Thyroid gland (tissue), 4 donors: ENCODE measurements at regions not wholly inside any gene's neighbourhood (a gene's known extent, or its start where the extent isn't known, plus 50 kb on each side); places are given as distances from the start of the nearest gene placed in this dataset.

Experiments used
- DNase-seq, 2 donors: peaks; one replicate each; pipeline ENCODE4 v3.0.0-alpha.2; 2019
- H3K27ac ChIP-seq, 3 donors: fragments of 200-600 bp; sonication (generic); 1 replicate in 2 of 3; 2 replicates in 1 of 3; pipeline ENCODE4 v1.5.1; 2016 to 2019; ENCODE audit warnings: mild to moderate bottlenecking in 1 of 3, moderate library complexity in 1 of 3
- H3K27me3 ChIP-seq: fragments of 200-600 bp; sonication (generic); one replicate; pipeline ENCODE4 v1.5.1; 2019
- H3K36me3 ChIP-seq, 2 donors: fragments of 200-600 bp; sonication (generic); one replicate each; pipeline ENCODE4 v1.5.1; 2016 to 2019
- H3K4me1 ChIP-seq, 2 donors: fragments of 200-600 bp; sonication (generic); one replicate each; pipeline ENCODE4 v1.5.1; 2017 to 2019
- H3K4me3 ChIP-seq, 3 donors: fragments of 200-600 bp; sonication (generic); replicated peaks in 1 of 3; 1 replicate in 2 of 3; 2 replicates in 1 of 3; pipeline ENCODE4 v1.5.1; 2016; ENCODE audit warnings: mild to moderate bottlenecking in 1 of 3
- H3K9me3 ChIP-seq: fragments of 200-600 bp; sonication (generic); one replicate; pipeline ENCODE4 v1.5.1; 2017
- POLR2A ChIP-seq, 2 donors: fragments of 450-650 bp; IDR thresholded peaks; one replicate each; pipeline ENCODE4 v1.6.1; 2017; ENCODE audit warnings: antibody characterized with exemption in 2 of 2, mild to moderate bottlenecking in 2 of 2, moderate library complexity in 1 of 2
- WGBS, 2 donors: methylation state at CpG; one replicate each; pipeline ENCODE4 v1.1.5; 2017; 5-methylcytosine and 5-hydroxymethylcytosine counted together
- intact Hi-C: fragments of 100-400 bp; cut with DNase I; formaldehyde crosslinking; loops from one replicate; pipeline ENCODE4 v1.15.1; 2023
- TF ChIP-seq, protein P1 (sequence below), 6 experiments: fragments of 200-600 bp in 3 of 6; fragments of 450-650 bp in 3 of 6; sonication (generic) in 3 of 6; IDR thresholded peaks; one replicate each; pipeline ENCODE4 v1.5.1; 2016 to 2019; ENCODE audit warnings: antibody characterized with exemption in 6 of 6, mild to moderate bottlenecking in 2 of 6, inconsistent platforms in 1 of 6, moderate library complexity in 1 of 6

DNA sequence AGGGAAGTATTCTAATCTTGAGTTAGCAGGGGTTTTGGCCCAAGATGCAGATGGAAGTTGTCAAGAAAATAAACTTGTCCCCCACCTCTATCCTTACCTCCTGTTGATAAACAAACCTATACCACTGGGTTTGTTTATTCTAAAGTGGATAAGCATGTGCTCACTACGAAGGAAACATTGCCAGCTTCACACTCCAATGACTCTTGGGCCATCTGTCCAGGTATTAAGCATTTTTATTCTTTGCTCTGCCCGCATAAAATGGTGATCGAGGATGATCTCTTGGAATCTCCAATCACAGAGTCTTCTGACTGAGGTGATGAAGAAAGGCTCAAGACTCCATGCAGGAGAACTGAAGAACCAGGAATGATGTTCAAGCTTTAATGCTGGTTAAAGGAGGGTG lies 1908.4 kb upstream of the PIK3C3 start:
- intact Hi-C loops, result no loop called here
- no peaks in the 10 kb centered on the region for H3K4me1 ChIP-seq
- no peak overlapping the region for H3K27ac ChIP-seq
- TF ChIP-seq, protein P1, sequence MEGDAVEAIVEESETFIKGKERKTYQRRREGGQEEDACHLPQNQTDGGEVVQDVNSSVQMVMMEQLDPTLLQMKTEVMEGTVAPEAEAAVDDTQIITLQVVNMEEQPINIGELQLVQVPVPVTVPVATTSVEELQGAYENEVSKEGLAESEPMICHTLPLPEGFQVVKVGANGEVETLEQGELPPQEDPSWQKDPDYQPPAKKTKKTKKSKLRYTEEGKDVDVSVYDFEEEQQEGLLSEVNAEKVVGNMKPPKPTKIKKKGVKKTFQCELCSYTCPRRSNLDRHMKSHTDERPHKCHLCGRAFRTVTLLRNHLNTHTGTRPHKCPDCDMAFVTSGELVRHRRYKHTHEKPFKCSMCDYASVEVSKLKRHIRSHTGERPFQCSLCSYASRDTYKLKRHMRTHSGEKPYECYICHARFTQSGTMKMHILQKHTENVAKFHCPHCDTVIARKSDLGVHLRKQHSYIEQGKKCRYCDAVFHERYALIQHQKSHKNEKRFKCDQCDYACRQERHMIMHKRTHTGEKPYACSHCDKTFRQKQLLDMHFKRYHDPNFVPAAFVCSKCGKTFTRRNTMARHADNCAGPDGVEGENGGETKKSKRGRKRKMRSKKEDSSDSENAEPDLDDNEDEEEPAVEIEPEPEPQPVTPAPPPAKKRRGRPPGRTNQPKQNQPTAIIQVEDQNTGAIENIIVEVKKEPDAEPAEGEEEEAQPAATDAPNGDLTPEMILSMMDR (IDR thresholded peaks at IDR 0.05), result no peak
- no peak for TF ChIP-seq POLR2A (IDR thresholded peaks at IDR 0.05)
- 76 to 79% methylated on average over 3 of the region's 3 CpGs for WGBS, 2 donors
- no peaks in the 10 kb centered on the region for H3K36me3 ChIP-seq
- no peak for DNase-seq
- no peaks in the 10 kb centered on the region for H3K27me3 ChIP-seq
- H3K9me3 ChIP-seq, result no peaks in the 10 kb centered on the region
- H3K4me3 ChIP-seq, result no peak overlapping the region

DNA sequence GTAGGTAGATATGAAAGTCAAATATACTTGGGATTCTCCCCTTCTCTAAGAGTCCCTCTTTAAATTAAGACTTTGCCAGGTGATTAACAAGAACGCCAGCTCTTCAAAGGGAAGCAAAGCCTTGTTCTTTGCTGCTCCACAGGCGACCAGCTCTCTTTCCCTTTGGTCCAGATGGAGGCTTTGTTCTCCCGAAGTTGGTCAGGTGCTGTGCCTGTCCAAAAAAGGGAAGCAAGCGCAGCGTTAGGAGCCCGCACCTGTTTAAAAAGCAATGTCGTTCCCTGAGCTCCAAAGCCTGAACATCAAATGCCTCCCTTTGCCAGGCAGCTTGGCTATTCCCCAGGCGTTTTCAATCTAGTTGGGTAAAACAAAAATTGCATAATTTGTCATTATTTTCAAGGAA lies 1913.1 kb upstream of the PIK3C3 start:
- no peaks in the 10 kb centered on the region for H3K27me3 ChIP-seq

DNA sequence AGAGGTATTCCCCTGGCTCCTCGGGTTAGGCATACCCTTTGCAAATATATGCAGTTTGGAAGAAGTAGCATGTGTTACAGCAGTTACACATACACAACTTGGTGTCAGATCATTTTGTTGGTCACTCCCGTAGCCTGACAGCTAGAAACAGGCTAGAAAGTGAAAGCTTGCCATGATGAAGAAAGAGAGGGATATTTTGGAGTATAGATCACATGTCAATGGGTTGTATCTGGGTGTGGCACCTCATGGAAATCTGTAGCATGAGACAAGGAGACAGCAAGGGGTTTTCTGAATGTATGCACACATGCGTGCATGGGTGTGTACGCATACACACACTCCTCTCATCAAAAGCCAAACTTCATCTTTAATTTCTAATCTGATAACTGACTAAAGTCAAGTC lies 1914.5 kb upstream of the PIK3C3 start:
- Histone ChIP-seq H3K4me3 (no peak overlapping the region), H3K27me3 (no peaks in the 10 kb centered on the region), H3K27ac (no peak overlapping the region), H3K4me1 (no peaks in the 10 kb centered on the region), H3K36me3 (no peaks in the 10 kb centered on the region), H3K9me3 (no peaks in the 10 kb centered on the region)
- intact Hi-C loops, result no loop called here
- no peak for DNase-seq
- no peak for TF ChIP-seq POLR2A (IDR thresholded peaks at IDR 0.05)
- TF ChIP-seq, protein P1 (IDR thresholded peaks at IDR 0.05), result no peak
- 84 to 85% methylated on average over 4 of the region's 4 CpGs for WGBS, 2 donors

More for the DNA sequence above, 1913.1 kb upstream of the PIK3C3 start:
- WGBS, 2 donors, result 56 to 58% methylated on average over 8 of the region's 8 CpGs
- no peak overlapping the region for H3K4me3 ChIP-seq
- H3K4me1 ChIP-seq, result no peaks in the 10 kb centered on the region
- DNase-seq, result no peak
- no peaks in the 10 kb centered on the region for H3K36me3 ChIP-seq
- H3K27ac ChIP-seq, result no peak overlapping the region
- no peak for TF ChIP-seq POLR2A (IDR thresholded peaks at IDR 0.05)
- TF ChIP-seq, protein P1 (IDR thresholded peaks at IDR 0.05), result no peak
- intact Hi-C loops, result no loop called here
- no peaks in the 10 kb centered on the region for H3K9me3 ChIP-seq

DNA sequence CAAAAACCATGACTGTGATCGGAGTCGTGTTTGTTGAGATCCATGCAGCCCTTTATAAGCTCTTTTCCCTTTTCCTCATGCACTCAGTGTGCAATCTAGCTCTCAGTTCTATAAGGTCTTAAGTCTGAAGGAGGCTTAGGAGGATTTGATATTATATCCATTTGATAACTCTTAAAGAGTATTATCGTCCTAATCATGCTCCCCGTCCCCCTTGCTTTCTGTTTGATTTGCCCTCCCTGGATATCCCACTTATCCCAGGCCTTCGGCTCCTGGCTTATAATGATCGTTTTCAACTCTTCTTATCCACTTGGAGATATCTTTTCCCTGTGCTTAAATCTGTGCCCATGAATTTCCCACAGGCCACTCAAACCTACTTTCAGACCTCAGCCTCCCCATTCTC lies 1917.7 kb upstream of the PIK3C3 start:
- no peaks in the 10 kb centered on the region for H3K36me3 ChIP-seq
- no peak for DNase-seq
- no peaks in the 10 kb centered on the region for H3K4me1 ChIP-seq
- no peak overlapping the region for H3K4me3 ChIP-seq
- no peaks in the 10 kb centered on the region for H3K27me3 ChIP-seq
- no peak overlapping the region for H3K27ac ChIP-seq
- 85 to 93% methylated on average over 6 of the region's 6 CpGs for WGBS, 2 donors
- H3K9me3 ChIP-seq, result no peaks in the 10 kb centered on the region
- intact Hi-C loops, result no loop called here
- TF ChIP-seq, protein P1 (IDR thresholded peaks at IDR 0.05), result no peak
- no peak for TF ChIP-seq POLR2A (IDR thresholded peaks at IDR 0.05)

DNA sequence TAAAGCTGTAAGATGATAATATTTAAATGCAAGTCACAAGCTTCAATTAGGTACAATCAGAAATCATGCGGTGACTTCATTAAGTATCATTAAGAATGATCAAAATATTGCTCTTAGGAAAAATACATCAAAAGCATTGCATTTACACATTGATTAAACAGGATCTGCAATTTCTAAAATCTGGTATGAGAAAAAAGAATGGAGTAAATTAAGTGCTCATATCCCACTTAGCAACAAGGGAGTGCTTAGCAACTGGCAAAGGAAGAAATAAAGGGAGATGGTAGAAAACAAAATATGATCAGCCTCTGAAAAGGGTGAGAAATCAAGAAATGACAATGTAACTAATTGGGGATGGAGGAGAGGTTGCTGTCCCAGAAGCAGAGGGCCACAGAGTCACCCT lies 1918.2 kb upstream of the PIK3C3 start:
- 99% methylated on average over 1 of the region's 1 CpG for WGBS, 2 donors
- Histone ChIP-seq H3K27me3 (no peaks in the 10 kb centered on the region), H3K4me3 (no peak overlapping the region), H3K36me3 (no peaks in the 10 kb centered on the region), H3K9me3 (no peaks in the 10 kb centered on the region), H3K27ac (no peak overlapping the region), H3K4me1 (no peaks in the 10 kb centered on the region)
- intact Hi-C loops, result no loop called here
- no peak for TF ChIP-seq POLR2A (IDR thresholded peaks at IDR 0.05)
- TF ChIP-seq, protein P1 (IDR thresholded peaks at IDR 0.05), result no peak
- DNase-seq, result no peak
